ENCODE measurements at regions not wholly inside any gene's neighbourhood (a gene's known extent, or its start where the extent isn't known, plus 50 kb on each side); places are given as distances from the start of the nearest gene placed in this dataset.

DNA sequence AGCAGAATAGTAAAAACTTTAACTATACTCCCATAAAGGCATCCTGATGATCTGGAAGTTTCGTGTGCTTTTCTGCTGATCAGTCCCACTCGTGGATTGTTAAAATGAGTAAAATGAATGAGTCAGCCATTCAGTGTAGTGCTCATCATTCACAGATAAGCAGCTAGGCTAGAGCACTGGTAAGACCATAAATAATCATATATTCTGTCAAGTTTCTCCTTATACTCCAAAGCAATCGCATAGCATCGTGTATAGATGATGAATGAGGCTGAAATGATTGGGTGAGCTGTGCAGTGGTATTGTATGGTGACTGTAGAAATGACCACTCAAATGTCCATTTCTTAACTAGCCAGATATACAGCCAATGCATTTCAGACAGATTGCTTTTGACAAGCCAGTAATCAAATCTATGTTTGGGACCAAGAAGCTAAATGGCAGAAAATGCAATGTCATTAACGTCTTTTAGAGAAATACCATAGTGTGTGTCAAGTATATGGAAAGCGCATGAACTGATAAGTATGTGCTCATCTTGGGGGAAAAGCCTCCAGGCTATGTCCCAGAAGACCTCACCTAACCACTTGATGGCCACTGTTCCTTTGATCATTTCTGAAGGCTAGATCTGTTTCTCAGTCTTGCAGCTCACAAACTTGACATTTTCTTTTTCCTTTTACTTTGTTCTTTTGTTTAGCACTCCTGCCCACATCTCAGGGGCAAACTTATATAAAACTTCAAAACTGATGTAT is 227.2 kb upstream of the FAM3C start:
- H3K9ac ChIP-seq (ENCODE audit: low read depth, low read length, poor library complexity, severe bottlenecking), result no peak overlapping the region
- TF ChIP-seq EZH2phosphoT487 (IDR thresholded peaks at IDR 0.05; ENCODE audit: borderline replicate concordance), result no peak
- TF ChIP-seq, protein P1, sequence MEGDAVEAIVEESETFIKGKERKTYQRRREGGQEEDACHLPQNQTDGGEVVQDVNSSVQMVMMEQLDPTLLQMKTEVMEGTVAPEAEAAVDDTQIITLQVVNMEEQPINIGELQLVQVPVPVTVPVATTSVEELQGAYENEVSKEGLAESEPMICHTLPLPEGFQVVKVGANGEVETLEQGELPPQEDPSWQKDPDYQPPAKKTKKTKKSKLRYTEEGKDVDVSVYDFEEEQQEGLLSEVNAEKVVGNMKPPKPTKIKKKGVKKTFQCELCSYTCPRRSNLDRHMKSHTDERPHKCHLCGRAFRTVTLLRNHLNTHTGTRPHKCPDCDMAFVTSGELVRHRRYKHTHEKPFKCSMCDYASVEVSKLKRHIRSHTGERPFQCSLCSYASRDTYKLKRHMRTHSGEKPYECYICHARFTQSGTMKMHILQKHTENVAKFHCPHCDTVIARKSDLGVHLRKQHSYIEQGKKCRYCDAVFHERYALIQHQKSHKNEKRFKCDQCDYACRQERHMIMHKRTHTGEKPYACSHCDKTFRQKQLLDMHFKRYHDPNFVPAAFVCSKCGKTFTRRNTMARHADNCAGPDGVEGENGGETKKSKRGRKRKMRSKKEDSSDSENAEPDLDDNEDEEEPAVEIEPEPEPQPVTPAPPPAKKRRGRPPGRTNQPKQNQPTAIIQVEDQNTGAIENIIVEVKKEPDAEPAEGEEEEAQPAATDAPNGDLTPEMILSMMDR (conservative IDR thresholded peaks at IDR 0.05; ENCODE audit: low read length), result no peak
- no peaks in the 10 kb centered on the region for H3K27me3 ChIP-seq (ENCODE audit: insufficient read depth, low read length, poor library complexity, severe bottlenecking)
- no peaks in the 10 kb centered on the region for H3K36me3 ChIP-seq (ENCODE audit: insufficient read depth, low read length)
- no peaks in the 10 kb centered on the region for H3K79me2 ChIP-seq (ENCODE audit: insufficient read depth, low read length)
- no peaks in the 10 kb centered on the region for H3K9me3 ChIP-seq (ENCODE audit: insufficient read depth, low read depth, low read length)
- no peak overlapping the region for H3K4me3 ChIP-seq (ENCODE audit: low read length, poor library complexity, severe bottlenecking)
- H3K9me2 ChIP-seq (replicated peaks; ENCODE audit: low read depth, low read length), result no peaks in the 10 kb centered on the region
- no peak overlapping the region for H2AFZ ChIP-seq (ENCODE audit: low read length)
- no peak overlapping the region for H3K4me2 ChIP-seq (ENCODE audit: low read depth, low read length, poor library complexity, severe bottlenecking)
- no peaks in the 10 kb centered on the region for H3K4me1 ChIP-seq (ENCODE audit: insufficient read depth, low read length, poor library complexity, severe bottlenecking)
- no peaks in the 10 kb centered on the region for H3F3A ChIP-seq (ENCODE audit: low read depth)
- no peaks in the 10 kb centered on the region for H4K20me1 ChIP-seq (ENCODE audit: insufficient read depth, low read length, poor library complexity, severe bottlenecking)

DNA sequence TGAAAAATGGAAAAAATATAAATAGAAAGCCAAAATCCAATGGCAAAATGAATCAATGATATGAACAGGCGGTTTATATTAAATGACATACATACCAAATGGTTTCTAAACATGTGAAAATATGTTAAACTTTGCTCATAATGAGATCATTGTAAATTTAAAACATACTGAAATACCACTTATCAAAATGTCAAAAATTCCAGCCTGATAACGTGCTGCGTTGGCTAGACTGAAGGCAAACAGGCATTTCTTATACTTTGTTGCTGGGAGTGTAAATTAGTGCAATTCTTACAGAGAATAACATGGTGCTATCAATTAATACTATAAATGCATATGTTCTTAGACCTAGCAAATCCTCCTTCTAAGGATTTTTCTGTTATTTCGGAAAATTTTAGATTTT is 225.8 kb upstream of the FAM3C start:
- Histone ChIP-seq H3F3A (ENCODE audit: low read depth) (no peaks in the 10 kb centered on the region), H3K27me3 (ENCODE audit: insufficient read depth, low read length, poor library complexity, severe bottlenecking) (no peaks in the 10 kb centered on the region), H3K9me2 (replicated peaks; ENCODE audit: low read depth, low read length) (no peaks in the 10 kb centered on the region), H2AFZ (ENCODE audit: low read length) (no peak overlapping the region), H3K36me3 (ENCODE audit: insufficient read depth, low read length) (no peaks in the 10 kb centered on the region), H3K4me2 (ENCODE audit: low read depth, low read length, poor library complexity, severe bottlenecking) (no peak overlapping the region), H3K9ac (ENCODE audit: low read depth, low read length, poor library complexity, severe bottlenecking) (no peak overlapping the region), H4K20me1 (ENCODE audit: insufficient read depth, low read length, poor library complexity, severe bottlenecking) (no peaks in the 10 kb centered on the region), H3K79me2 (ENCODE audit: insufficient read depth, low read length) (no peaks in the 10 kb centered on the region), H3K4me3 (ENCODE audit: low read length, poor library complexity, severe bottlenecking) (no peak overlapping the region), H3K4me1 (ENCODE audit: insufficient read depth, low read length, poor library complexity, severe bottlenecking) (no peaks in the 10 kb centered on the region), H3K9me3 (ENCODE audit: insufficient read depth, low read depth, low read length) (no peaks in the 10 kb centered on the region)
- TF ChIP-seq EZH2phosphoT487 (IDR thresholded peaks at IDR 0.05; ENCODE audit: borderline replicate concordance), result no peak
- TF ChIP-seq, protein P1 (conservative IDR thresholded peaks at IDR 0.05; ENCODE audit: low read length), result no peak

DNA sequence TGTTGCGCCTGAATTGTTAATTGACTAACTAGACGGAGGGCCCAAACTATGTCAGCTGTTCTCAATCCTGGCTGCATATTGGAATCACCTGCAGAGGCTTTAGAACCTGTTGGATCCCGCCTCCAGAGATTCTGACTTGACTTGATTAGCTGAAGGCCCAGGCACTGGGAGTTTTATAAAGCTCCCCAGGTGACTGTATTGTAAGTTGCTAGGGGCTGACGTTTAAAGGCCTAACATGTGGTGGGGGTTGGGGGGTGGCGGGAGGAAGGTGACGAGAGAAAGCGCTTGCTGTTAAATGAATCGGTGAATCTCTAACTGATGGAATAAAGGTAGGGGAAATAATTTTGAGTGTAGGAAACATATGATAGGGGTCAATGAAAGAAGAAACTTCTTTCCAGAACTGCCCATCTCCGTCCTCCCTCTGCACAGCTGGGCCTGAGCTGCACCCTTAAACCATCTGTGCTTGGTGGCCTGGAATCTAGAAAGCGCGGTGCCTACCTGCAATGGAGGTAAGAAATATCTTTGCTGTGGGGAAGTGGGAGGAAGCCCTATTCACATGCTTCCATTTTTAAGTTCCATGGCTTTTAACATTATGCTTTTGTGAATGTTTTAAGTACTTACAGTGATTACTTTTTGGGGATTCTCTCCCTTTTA is 225.0 kb upstream of the FAM3C start:
- Histone ChIP-seq H3K9me2 (replicated peaks; ENCODE audit: low read depth, low read length) (no peaks in the 10 kb centered on the region), H2AFZ (ENCODE audit: low read length) (no peak overlapping the region), H3K27me3 (ENCODE audit: insufficient read depth, low read length, poor library complexity, severe bottlenecking) (no peaks in the 10 kb centered on the region), H3K79me2 (ENCODE audit: insufficient read depth, low read length) (no peaks in the 10 kb centered on the region), H3K4me1 (ENCODE audit: insufficient read depth, low read length, poor library complexity, severe bottlenecking) (no peaks in the 10 kb centered on the region), H3F3A (ENCODE audit: low read depth) (no peaks in the 10 kb centered on the region), H3K9me3 (ENCODE audit: insufficient read depth, low read depth, low read length) (no peaks in the 10 kb centered on the region), H3K36me3 (ENCODE audit: insufficient read depth, low read length) (no peaks in the 10 kb centered on the region), H3K4me3 (ENCODE audit: low read length, poor library complexity, severe bottlenecking) (no peak overlapping the region), H3K9ac (ENCODE audit: low read depth, low read length, poor library complexity, severe bottlenecking) (no peak overlapping the region), H3K4me2 (ENCODE audit: low read depth, low read length, poor library complexity, severe bottlenecking) (no peak overlapping the region), H4K20me1 (ENCODE audit: insufficient read depth, low read length, poor library complexity, severe bottlenecking) (no peaks in the 10 kb centered on the region)
- TF ChIP-seq EZH2phosphoT487 (IDR thresholded peaks at IDR 0.05; ENCODE audit: borderline replicate concordance), result no peak
- TF ChIP-seq, protein P1 (conservative IDR thresholded peaks at IDR 0.05; ENCODE audit: low read length), result no peak

Measured in Loucy (cell line).